ENCODE measurements at regions not wholly inside any gene's neighbourhood (a gene's known extent, or its start where the extent isn't known, plus 50 kb on each side); places are given as distances from the start of the nearest gene placed in this dataset.
"Not testable (repeated sequence)": the region's sequence is repeated elsewhere in the genome, so short reads cannot be mapped to it uniquely, and the experiment has no call there.

DNA sequence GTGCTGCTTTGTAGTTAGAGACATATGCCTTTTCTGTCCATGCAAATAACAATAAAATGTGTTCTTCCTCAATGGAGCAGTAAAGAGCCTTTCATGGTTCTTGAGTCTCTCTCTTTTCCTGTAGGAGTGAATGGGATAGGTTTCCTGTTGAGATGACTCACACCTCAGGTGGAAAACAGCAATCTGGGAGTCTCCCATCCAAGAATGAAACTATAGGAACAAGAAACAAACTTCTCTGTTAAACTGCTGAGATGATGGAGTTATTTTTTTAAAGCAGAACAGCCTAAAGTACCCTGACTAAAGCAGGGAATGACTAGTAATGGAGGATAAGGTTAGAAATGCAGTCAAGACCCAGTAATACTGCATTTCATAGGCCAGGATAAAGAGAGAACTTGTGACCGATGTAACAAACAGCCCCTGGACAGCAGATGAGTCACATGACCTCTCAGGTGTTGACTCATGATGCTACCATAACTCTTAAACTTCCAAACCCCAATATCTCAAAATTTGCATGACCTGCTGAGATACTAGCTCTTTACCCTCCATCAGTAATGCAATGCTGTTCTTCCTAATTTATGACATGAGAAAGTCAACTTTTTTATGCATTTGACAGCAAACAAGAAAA is 548.9 kb downstream of the CBLN4 start:
- H3K4me1 Mint-ChIP-seq (ENCODE audit: low read depth) = no peaks in the 10 kb centered on the region
- H3K36me3 Mint-ChIP-seq (ENCODE audit: low read depth) = no peaks in the 10 kb centered on the region
- H3K27ac Mint-ChIP-seq = no peak overlapping the region
- H3K4me3 Mint-ChIP-seq = no peak overlapping the region
- DNase-seq (ENCODE audit: low spot score) = no peak
- intact Hi-C loops (cut with micrococcal nuclease) = no loop called here
- no peaks in the 10 kb centered on the region for H3K9me3 Mint-ChIP-seq
- H3K27me3 Mint-ChIP-seq (ENCODE audit: insufficient read depth) = no peaks in the 10 kb centered on the region

DNA sequence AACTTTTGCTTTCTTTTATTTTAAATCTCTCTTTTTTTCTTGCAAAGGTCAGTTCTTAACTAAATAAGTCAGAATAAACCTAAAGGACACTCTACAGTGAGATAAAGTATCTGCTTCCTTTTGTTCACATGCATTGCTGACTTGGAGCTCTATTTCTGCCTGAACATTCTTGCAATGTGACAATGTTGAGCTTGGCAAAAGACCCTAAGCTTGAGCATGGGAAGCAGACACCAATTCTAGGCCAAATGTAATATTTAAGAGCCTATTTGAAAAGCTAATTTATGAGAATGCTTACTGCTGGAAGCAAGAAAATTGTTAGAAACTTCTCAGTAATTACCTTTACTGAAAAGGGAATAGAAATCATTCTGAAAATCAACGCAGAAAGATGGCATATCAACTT is 556.2 kb downstream of the CBLN4 start:
- Mint-ChIP-seq H3K36me3 (ENCODE audit: low read depth) (no peaks in the 10 kb centered on the region), H3K27me3 (ENCODE audit: insufficient read depth) (no peaks in the 10 kb centered on the region), H3K27ac (no peak overlapping the region), H3K4me1 (ENCODE audit: low read depth) (no peaks in the 10 kb centered on the region), H3K4me3 (no peak overlapping the region), H3K9me3 (peaks cover 8% of the 10 kb centered on the region)
- DNase-seq (ENCODE audit: low spot score) = no peak
- intact Hi-C loops (cut with micrococcal nuclease) = no loop called here

DNA sequence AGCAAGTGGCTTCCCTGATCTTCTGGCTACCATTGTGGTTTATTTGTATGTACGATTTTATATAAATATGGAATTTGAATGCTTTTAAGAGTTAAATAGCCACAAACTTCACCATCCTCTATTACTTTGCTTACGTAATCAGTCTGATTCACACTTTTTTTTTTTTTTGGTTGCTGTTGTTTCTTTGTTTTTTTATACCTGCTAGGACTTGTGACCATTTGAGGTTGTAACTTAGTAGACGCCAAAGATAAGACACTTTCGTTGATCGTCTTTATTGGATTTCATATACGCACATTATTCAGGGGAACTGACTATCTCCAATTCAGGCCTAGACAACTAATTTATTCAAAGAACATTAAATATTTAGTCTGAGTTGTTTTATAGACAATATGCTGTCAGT is 559.0 kb downstream of the CBLN4 start:
- no peak for DNase-seq (ENCODE audit: low spot score)
- H3K27me3 Mint-ChIP-seq (ENCODE audit: insufficient read depth) = no peaks in the 10 kb centered on the region
- H3K4me1 Mint-ChIP-seq (ENCODE audit: low read depth) = no peaks in the 10 kb centered on the region
- intact Hi-C loops (cut with micrococcal nuclease) = no loop called here
- H3K36me3 Mint-ChIP-seq (ENCODE audit: low read depth) = no peaks in the 10 kb centered on the region
- H3K9me3 Mint-ChIP-seq = peaks cover 10% of the 10 kb centered on the region
- no peak overlapping the region for H3K27ac Mint-ChIP-seq
- H3K4me3 Mint-ChIP-seq = no peak overlapping the region

DNA sequence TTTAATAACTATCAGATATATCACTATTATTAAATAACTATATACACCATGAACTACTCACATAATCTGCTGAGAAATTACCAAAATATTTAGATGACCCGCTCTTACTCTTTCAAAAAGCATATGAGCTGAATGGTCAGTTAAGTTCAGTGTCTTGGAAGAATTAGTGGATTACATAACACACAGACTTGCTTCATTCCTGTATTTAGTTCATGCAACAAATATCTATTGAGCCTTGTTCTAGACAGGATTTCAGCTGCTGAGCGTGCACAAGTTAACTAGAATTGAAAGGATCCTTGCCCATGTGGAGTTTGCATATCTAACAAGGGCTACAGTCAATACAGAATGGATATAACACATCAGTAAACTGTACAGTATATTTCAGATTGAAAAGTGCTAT is 566.2 kb downstream of the CBLN4 start:
- H3K36me3 Mint-ChIP-seq (ENCODE audit: low read depth) = no peaks in the 10 kb centered on the region
- H3K9me3 Mint-ChIP-seq = peaks cover 10% of the 10 kb centered on the region
- no peak for DNase-seq (ENCODE audit: low spot score)
- H3K4me1 Mint-ChIP-seq (ENCODE audit: low read depth) = no peaks in the 10 kb centered on the region
- H3K27ac Mint-ChIP-seq = no peak overlapping the region
- intact Hi-C loops (cut with micrococcal nuclease) = no loop called here
- H3K4me3 Mint-ChIP-seq = no peak overlapping the region
- H3K27me3 Mint-ChIP-seq (ENCODE audit: insufficient read depth) = no peaks in the 10 kb centered on the region

DNA sequence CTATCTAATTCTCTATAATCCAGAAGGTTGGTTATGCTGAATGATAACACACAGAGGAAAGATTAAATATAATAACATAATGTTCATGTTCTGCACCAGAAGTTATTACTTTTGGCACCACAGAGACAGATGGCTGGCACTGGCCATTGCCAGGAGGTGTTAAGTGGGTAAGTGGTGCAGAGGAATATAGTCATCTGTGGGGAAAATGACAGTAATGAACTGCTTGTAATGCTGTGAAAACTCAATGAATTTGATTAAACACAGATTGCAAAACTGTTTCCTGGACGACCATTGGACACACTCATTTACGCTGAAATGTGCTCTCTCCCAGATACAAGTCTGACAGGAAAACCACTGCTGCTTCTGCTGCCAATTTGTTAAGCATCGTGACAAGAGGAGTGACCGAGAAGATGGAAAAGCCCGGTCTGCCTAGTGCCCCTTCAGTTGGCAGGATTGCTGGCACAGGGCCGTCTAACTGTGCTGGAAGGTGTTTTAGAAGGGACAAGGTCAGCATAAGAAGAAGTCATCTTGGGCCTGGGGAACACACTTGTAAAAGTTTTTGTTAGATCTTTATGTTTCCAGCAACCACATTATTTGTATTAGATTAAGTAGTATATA is 567.4 kb downstream of the CBLN4 start:
- no peak overlapping the region for H3K27ac Mint-ChIP-seq
- H3K4me1 Mint-ChIP-seq (ENCODE audit: low read depth) = no peaks in the 10 kb centered on the region
- intact Hi-C loops (cut with micrococcal nuclease) = no loop called here
- DNase-seq (ENCODE audit: low spot score) = no peak
- H3K4me3 Mint-ChIP-seq = no peak overlapping the region
- no peaks in the 10 kb centered on the region for H3K36me3 Mint-ChIP-seq (ENCODE audit: low read depth)
- no peaks in the 10 kb centered on the region for H3K27me3 Mint-ChIP-seq (ENCODE audit: insufficient read depth)
- H3K9me3 Mint-ChIP-seq = peaks cover 8% of the 10 kb centered on the region

DNA sequence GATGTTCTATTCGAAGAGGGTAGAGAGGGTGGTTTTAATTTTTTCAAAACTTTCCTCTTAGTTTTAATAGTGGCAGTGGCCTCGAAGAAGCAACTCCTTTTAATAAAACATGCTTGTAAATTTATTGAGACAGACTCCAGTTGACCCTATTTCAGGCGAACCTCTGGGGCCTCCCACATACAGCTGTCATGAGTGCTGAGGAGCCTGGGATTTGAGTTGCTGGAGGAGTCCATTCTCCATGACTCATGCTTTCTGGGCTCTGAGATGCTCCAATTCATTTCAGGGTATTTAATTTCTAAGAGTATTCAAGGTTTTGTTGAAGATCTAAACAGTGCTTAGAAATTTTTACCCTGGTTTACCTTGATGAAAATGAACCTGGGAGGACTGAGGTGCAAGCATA is 580.4 kb downstream of the CBLN4 start:
- Mint-ChIP-seq H3K27ac (no peak overlapping the region), H3K4me3 (no peak overlapping the region), H3K9me3 (peaks cover 4% of the 10 kb centered on the region), H3K4me1 (ENCODE audit: low read depth) (no peaks in the 10 kb centered on the region), H3K36me3 (ENCODE audit: low read depth) (no peaks in the 10 kb centered on the region), H3K27me3 (ENCODE audit: insufficient read depth) (no peaks in the 10 kb centered on the region)
- intact Hi-C loops (cut with micrococcal nuclease) = no loop called here
- no peak for DNase-seq (ENCODE audit: low spot score)

DNA sequence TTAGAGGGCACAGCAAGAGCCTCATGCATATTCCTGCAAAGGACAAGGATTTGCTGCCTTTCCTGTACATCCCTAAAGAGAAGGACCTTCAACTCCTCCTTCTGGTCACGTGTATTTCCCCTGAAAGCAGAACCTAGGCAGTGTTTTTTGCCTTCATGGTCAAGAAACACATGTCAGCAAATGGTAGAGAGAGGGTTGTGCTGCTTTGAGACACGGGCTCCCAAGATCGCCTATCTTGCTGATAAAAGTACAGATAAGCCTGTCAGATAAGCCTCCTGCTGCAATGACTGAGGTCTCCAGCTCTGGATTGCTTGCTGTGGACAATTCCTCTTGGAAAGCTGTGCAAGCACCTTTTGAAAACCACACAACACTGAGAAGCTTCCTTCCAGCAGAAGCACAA is 580.8 kb downstream of the CBLN4 start:
- Mint-ChIP-seq H3K9me3 (peaks cover 4% of the 10 kb centered on the region), H3K36me3 (ENCODE audit: low read depth) (no peaks in the 10 kb centered on the region), H3K27ac (no peak overlapping the region), H3K4me1 (ENCODE audit: low read depth) (no peaks in the 10 kb centered on the region), H3K27me3 (ENCODE audit: insufficient read depth) (no peaks in the 10 kb centered on the region), H3K4me3 (no peak overlapping the region)
- intact Hi-C loops (cut with micrococcal nuclease) = no loop called here
- DNase-seq (ENCODE audit: low spot score) = no peak

DNA sequence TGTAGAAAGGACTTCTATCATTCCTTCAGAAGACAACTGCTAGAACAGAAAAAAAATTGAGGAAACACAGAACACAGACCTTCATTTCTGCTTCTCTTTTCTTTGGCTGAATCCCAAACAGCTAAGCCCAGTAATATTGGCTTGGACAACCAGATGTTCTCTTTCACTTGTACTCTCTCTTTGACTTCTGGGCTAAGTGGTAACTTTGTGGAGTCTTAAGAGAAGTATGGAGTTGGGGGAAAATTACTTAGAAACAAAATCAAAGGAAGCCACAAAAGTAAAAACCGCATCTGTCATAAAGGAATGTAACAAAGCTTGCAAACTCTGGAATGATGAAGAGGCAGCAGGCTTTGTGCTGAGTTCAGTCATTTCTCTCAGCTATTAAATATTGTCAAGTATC is 587.5 kb downstream of the CBLN4 start:
- H3K36me3 Mint-ChIP-seq (ENCODE audit: low read depth) = no peaks in the 10 kb centered on the region
- no peaks in the 10 kb centered on the region for H3K9me3 Mint-ChIP-seq
- no peak overlapping the region for H3K27ac Mint-ChIP-seq
- intact Hi-C loops (cut with micrococcal nuclease) = no loop called here
- no peaks in the 10 kb centered on the region for H3K27me3 Mint-ChIP-seq (ENCODE audit: insufficient read depth)
- no peaks in the 10 kb centered on the region for H3K4me1 Mint-ChIP-seq (ENCODE audit: low read depth)
- no peak overlapping the region for H3K4me3 Mint-ChIP-seq
- no peak for DNase-seq (ENCODE audit: low spot score)

DNA sequence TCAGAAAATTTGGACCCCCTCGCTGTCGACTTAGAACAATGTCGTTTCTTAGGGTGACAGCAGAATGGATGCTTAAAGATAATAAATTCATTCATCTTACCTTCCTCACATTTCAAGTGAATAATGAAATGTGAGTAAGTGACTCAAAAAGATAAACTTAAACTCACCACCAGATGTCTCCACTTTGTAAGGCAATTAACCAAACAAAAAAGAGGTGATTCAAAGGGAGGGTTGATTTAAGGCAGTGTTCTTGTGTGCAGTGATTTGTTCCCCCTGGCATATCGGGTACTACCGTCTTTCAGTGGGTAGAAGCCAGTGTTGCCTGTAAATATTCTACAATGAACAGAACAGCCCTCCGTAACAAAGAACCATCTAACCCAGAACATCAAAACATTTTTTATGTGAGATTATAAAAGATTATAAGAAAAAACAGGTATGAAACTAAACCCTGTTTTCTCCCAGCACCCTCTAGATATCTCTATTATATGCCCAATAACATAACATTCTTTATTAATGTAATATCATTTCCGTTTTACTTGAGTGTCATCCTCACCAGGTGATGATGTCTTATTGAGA is 589.7 kb downstream of the CBLN4 start:
- peaks cover 3% of the 10 kb centered on the region for H3K9me3 Mint-ChIP-seq
- DNase-seq (ENCODE audit: low spot score) = no peak
- H3K27ac Mint-ChIP-seq = no peak overlapping the region
- no peaks in the 10 kb centered on the region for H3K4me1 Mint-ChIP-seq (ENCODE audit: low read depth)
- H3K36me3 Mint-ChIP-seq (ENCODE audit: low read depth) = no peaks in the 10 kb centered on the region
- no peaks in the 10 kb centered on the region for H3K27me3 Mint-ChIP-seq (ENCODE audit: insufficient read depth)
- no peak overlapping the region for H3K4me3 Mint-ChIP-seq
- intact Hi-C loops (cut with micrococcal nuclease) = no loop called here

DNA sequence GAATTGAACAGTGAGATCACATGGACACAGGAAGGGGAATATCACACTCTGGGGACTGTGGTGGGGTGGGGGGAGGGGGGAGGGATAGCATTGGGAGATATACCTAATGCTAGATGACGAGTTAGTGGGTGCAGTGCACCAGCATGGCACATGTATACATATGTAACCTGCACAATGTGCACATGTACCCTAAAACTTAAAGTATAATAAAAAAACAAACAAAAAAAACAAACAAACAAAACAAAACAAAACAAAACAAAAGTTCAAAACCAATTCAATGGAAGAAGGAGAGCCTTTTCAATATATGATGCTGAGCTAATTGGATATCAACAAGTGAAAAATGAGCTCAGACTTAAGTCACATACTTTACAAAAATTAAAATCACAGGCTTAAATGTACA is 592.8 kb downstream of the CBLN4 start:
- H3K36me3 Mint-ChIP-seq (ENCODE audit: low read depth); H3K9me3 Mint-ChIP-seq; H3K4me1 Mint-ChIP-seq (ENCODE audit: low read depth); H3K27me3 Mint-ChIP-seq (ENCODE audit: insufficient read depth); DNase-seq (ENCODE audit: low spot score); intact Hi-C loops (cut with micrococcal nuclease); H3K4me3 Mint-ChIP-seq; H3K27ac Mint-ChIP-seq: not testable (repeated sequence)

DNA sequence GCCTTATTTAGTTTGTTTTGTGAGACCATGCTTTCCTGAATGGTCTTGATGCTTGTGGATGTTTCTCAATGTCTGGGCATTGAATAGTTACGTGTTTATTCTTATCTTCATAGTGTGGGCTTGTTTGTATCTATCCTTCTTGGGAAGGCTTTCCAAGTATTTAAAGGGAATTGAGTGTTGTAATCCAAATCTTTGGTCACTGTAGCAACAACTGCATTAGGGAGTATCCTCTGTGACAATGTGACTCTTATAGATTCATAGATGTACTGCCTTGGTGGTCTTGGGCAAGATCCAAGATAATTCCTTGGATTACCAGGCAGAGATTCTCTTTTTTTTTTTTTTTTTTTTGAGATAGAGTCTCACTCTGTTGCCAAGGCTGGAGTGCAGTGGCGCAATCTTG is 598.4 kb downstream of the CBLN4 start:
- intact Hi-C loops (cut with micrococcal nuclease) = no loop called here
- no peak for DNase-seq (ENCODE audit: low spot score)
- Mint-ChIP-seq H3K27ac (no peak overlapping the region), H3K27me3 (ENCODE audit: insufficient read depth) (no peaks in the 10 kb centered on the region), H3K4me1 (ENCODE audit: low read depth) (no peaks in the 10 kb centered on the region), H3K9me3 (peaks cover 20% of the 10 kb centered on the region), H3K36me3 (ENCODE audit: low read depth) (no peaks in the 10 kb centered on the region), H3K4me3 (no peak overlapping the region)

DNA sequence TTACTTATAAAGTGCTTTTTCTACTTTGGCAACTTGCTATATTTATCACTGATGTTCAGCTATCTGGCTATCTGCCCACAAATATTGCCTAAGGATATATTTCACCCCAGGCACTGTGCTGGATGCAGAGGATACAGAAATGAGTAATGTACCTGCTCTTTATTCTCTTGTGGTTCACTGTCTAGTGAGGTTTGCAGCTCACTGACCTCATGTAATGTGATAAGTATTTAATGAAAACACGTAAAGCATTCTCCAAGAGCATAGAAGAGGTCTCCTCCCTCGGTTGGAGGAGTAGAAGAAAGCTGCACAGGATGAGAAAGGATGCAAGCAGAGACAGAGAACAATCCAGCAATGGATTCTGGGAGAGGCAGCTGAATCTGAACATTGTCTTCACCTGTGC is 610.7 kb downstream of the CBLN4 start:
- Mint-ChIP-seq H3K27me3 (ENCODE audit: insufficient read depth) (no peaks in the 10 kb centered on the region), H3K4me1 (ENCODE audit: low read depth) (no peaks in the 10 kb centered on the region), H3K36me3 (ENCODE audit: low read depth) (no peaks in the 10 kb centered on the region), H3K9me3 (peaks cover 21% of the 10 kb centered on the region), H3K27ac (no peak overlapping the region), H3K4me3 (no peak overlapping the region)
- DNase-seq (ENCODE audit: low spot score) = no peak
- intact Hi-C loops (cut with micrococcal nuclease) = no loop called here

DNA sequence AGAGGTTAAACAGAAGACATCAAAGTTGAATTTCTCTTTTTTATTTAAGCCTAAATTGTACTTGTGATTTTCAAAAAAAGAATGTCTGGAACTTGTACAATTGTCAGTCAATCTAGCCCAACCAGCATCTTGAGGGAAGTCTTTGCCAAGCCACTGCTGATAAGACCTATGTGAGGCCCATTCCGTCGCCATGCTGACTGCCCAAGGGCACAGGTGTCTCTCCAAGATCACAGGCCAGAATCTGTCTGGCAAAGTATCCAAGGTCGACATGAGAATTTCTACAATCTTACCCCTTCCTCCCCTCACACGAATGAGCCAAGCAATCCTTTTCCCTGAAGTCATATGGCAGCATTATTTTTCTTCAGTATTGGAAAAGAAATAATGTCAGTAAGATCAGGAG is 614.5 kb downstream of the CBLN4 start:
- no peaks in the 10 kb centered on the region for H3K27me3 Mint-ChIP-seq (ENCODE audit: insufficient read depth)
- H3K27ac Mint-ChIP-seq = no peak overlapping the region
- intact Hi-C loops (cut with micrococcal nuclease) = no loop called here
- DNase-seq (ENCODE audit: low spot score) = no peak
- no peak overlapping the region for H3K4me3 Mint-ChIP-seq
- H3K4me1 Mint-ChIP-seq (ENCODE audit: low read depth) = no peaks in the 10 kb centered on the region
- peaks cover 19% of the 10 kb centered on the region for H3K9me3 Mint-ChIP-seq
- H3K36me3 Mint-ChIP-seq (ENCODE audit: low read depth) = no peaks in the 10 kb centered on the region

DNA sequence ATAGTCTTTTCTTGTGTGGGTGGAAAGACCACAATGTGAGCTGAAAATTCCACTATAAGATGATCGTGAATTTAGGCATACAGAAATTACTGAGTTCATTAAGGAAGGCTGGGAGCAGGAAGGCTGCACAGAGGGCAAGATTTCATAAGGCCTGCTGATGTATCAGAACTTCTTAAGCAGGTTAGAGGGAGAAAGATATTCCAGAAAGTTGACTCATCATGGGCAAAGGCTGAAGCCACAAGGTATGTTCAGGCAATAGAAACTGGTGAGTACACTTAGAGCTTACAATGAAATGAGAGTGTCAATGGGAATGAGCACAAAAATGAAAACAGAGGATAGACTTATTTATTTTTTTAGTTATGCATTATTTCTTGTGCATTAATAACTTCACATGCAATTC is 618.6 kb downstream of the CBLN4 start:
- Mint-ChIP-seq H3K4me1 (ENCODE audit: low read depth) (no peaks in the 10 kb centered on the region), H3K9me3 (peaks cover 19% of the 10 kb centered on the region), H3K27me3 (ENCODE audit: insufficient read depth) (no peaks in the 10 kb centered on the region), H3K4me3 (no peak overlapping the region), H3K27ac (no peak overlapping the region), H3K36me3 (ENCODE audit: low read depth) (no peaks in the 10 kb centered on the region)
- DNase-seq (ENCODE audit: low spot score) = no peak
- intact Hi-C loops (cut with micrococcal nuclease) = no loop called here

Data from activated T-helper 1 cell treated with anti-CD3 and anti-CD28 coated beads, Interleukin-12 subunit alpha, Interleukin-12 subunit beta, Interleukin-2, Interleukin-4 antibody, amounts not matched to agents 30 ng/mL and 10 ng/mL and 1 ng/mL, durations not matched to agents 14 hours and 24 hours and 36 hours (primary cell).